GM12874 (cell line): ENCODE measurements at regions not wholly inside any gene's neighbourhood (a gene's known extent, or its start where the extent isn't known, plus 50 kb on each side); places are given as distances from the start of the nearest gene placed in this dataset.

Experiments
- TF ChIP-seq, protein P1 (sequence below): IDR thresholded peaks from 2 replicates; pipeline ENCODE4 v1.5.1; 2011; ENCODE audit warnings: low read depth, mild to moderate bottlenecking, control low read depth, low read length, moderate library complexity; ENCODE audit not compliant: insufficient read depth

DNA sequence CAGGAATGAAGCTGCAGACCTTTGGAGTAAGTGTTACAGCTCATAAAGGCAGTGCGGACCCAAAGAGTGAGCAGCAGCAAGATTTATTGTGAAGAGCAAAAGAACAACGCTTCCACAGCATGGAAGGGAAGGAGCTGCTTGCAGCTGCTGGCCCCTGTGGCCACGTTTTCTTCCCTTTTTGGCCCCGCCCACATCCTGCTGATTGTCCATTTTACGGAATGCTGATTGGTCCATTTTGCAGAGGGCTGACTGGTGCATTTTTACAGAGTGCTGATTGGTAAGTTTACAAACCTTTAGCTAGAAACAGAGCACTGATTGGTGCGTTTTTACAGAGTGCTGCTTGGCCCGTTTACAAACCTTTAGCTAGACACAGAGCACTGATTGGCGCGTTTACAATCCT, 841.5 kb downstream of the CDH11 start:
- TF ChIP-seq, protein P1, sequence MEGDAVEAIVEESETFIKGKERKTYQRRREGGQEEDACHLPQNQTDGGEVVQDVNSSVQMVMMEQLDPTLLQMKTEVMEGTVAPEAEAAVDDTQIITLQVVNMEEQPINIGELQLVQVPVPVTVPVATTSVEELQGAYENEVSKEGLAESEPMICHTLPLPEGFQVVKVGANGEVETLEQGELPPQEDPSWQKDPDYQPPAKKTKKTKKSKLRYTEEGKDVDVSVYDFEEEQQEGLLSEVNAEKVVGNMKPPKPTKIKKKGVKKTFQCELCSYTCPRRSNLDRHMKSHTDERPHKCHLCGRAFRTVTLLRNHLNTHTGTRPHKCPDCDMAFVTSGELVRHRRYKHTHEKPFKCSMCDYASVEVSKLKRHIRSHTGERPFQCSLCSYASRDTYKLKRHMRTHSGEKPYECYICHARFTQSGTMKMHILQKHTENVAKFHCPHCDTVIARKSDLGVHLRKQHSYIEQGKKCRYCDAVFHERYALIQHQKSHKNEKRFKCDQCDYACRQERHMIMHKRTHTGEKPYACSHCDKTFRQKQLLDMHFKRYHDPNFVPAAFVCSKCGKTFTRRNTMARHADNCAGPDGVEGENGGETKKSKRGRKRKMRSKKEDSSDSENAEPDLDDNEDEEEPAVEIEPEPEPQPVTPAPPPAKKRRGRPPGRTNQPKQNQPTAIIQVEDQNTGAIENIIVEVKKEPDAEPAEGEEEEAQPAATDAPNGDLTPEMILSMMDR, result no peak

- TF ChIP-seq, protein P1, result no peak
Observed at GRCh38 chr16:64278196-64278595, 843.7 kb downstream of the CDH11 start.

DNA sequence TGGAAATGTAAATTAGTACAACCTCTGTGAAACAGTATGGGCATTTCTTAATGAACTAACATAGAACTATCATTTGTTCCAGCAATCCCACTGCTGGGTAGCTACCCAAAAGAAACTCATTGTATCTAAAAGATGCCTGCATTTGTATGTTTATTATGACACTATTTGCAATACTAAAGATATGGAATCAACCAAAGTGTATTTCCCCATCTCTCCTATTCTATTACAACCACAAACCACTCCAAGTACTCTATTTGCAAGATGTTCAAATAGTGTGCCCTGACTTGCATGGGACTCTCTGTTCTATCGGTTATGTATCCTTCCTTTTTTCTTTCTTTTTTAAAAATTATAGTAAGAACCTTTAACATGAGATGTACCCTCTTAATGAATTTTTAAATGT, 845.2 kb downstream of the CDH11 start:
- TF ChIP-seq, protein P1, result no peak

GRCh38 chr16:64272028-64272427, 849.8 kb downstream of the CDH11 start:
- TF ChIP-seq, protein P1, result no peak

GRCh38 chr16:64269756-64270155, 852.1 kb downstream of the CDH11 start:
- TF ChIP-seq, protein P1, result no peak

GRCh38 chr16:64265756-64266155, 856.1 kb downstream of the CDH11 start:
- TF ChIP-seq, protein P1, result no peak

- TF ChIP-seq, protein P1, result no peak
Observed at GRCh38 chr16:64254443-64255367, 867.2 kb downstream of the CDH11 start.
